ENCODE measurements at regions not wholly inside any gene's neighbourhood (a gene's known extent, or its start where the extent isn't known, plus 50 kb on each side); places are given as distances from the start of the nearest gene placed in this dataset.
"Not testable (repeated sequence)": the region's sequence is repeated elsewhere in the genome, so short reads cannot be mapped to it uniquely, and the experiment has no call there.

DNA sequence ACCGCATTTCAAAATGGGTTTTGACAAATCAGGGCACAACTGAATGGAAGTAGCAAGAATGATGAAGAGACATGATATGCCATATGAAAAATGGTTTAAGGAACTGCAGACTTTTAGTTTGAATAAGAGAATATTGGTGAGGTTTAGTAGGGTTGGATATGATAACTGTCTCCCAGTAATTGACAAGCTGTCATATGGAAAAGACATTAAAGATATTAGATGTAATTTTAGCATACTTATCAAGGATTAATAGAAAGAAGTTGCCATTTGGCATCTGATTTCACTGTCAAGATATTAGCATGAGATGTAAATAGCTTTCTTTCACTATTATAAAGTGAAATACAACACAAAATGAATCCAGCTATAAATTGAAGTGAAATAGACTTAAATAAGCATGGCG lies 169.0 kb upstream of the MPDZ start:
- DNase-seq (ENCODE audit: low spot score): no peak
- in situ Hi-C loops (cut with HindIII; ENCODE audit: low sequenced_read_pairs): no loop called here

DNA sequence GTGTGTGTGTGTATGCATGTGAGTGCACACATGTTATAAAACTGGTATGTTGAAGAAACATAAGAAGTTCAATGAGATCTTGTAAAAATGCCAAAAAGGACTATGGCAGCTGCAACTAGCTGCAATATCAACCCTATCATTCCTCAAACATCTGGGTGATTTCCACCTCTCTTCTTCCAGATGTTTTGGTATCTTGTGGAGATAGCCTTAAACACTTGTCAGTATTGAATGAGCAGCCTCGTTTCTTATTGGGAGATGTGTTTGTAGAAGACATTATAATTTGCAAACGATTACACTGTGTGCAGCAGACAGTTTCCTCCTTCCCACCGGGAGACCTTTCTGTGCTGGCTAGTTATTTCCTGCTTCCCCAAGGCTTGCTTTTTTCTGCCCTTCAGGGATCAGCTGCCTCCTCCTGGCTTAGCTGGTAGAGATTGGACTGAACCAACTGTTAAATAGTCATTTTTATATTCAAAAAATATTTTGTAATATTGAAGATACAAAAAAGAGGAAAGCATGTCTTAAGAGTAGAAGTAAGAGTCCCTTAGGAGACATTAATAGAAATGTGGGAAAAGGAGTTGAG lies 168.4 kb upstream of the MPDZ start:
- in situ Hi-C loops (cut with HindIII; ENCODE audit: low sequenced_read_pairs): no loop called here
- DNase-seq (ENCODE audit: low spot score): peak; percentile 22

GRCh38 chr9:13446938-13447842 lies 167.7 kb upstream of the MPDZ start:
- DNase-seq (ENCODE audit: low spot score): no peak
- in situ Hi-C loops (cut with HindIII; ENCODE audit: low sequenced_read_pairs): no loop called here

GRCh38 chr9:13446286-13446937 lies 166.9 kb upstream of the MPDZ start:
- DNase-seq (ENCODE audit: low spot score): no peak
- in situ Hi-C loops (cut with HindIII; ENCODE audit: low sequenced_read_pairs): no loop called here

- peak; percentile 87 for DNase-seq (ENCODE audit: low spot score)
- in situ Hi-C loops (cut with HindIII; ENCODE audit: low sequenced_read_pairs): no loop called here
Measured at GRCh38 chr9:13445103-13445500, 165.6 kb upstream of the MPDZ start.

DNA sequence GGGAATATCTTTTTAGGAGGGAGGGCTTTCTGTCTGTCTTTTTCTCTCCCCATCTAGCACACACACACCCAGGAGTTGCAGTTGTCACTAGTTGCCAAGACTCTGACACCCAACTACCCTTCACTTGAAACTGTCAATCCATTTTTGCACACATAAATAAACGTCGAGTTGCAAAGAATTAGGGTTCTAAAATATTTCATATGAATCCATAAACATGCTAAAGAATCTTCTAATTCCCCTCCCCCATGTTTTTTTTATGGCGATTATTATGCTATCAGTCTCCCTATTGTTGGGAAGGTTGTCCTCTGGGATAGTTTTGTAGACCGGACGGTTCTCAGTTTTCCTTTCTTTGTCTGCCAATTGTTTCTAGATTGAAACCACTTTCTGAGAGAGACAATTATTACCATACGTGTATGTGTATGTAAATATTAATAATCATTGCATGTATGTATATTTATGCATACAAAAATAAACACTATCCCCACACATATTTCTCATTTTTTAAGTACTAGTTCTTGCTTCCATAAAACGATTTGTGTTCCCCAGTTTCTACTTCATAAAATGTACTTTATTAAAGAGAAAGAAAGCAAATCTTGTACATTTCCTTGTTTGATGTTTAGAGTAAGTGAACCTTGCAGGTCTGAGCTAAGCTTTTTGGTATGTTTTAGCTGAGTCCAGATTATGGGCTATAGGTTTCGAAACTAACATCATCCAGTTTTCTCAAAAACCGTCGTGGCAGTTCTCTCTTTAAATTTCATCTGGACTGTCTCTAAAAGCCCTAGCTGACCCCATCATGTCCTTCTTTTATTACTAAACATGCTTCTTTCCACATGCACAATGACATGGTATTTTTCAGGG lies 165.0 kb upstream of the MPDZ start:
- in situ Hi-C loops (cut with HindIII; ENCODE audit: low sequenced_read_pairs): no loop called here
- peak; percentile 34 for DNase-seq (ENCODE audit: low spot score)

GRCh38 chr9:13443346-13444244 lies 164.1 kb upstream of the MPDZ start:
- in situ Hi-C loops (cut with HindIII; ENCODE audit: low sequenced_read_pairs): no loop called here

DNA sequence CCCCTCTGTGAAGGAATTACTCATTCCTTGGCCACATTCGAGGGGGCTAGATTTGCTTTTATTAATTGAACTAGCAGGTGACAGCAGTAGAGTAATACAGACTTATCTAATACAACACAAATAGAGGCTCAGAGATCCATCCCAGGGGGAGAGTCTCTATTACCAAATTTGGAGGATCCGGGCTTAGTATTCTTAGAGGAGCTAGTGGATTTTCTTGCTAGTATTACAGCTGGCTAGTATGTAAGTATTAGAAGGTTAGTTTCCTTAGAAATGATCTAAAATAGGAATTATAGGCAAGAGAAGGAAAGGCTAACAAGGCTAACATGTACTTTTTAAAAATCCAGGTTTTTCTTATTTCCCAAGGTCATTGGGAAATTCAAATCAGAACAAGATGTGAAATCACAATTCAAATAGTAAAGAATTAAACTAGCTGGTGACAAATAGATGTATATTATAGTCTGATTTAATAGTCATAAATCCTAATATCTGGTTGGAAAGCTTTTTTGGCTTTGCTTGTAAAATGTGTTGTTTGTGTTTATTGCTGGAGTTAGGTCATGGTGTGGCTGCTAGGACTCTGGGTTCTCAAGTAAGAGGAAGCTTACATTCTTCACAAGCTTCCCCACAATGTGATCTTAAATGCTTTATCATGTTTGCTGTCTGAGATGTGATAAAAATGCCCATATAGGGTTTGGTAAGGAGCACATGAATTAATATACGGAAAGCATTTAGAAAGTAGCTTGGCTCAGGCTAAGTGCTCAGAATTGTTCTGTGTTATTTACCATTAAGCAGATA lies 160.4 kb upstream of the MPDZ start:
- DNase-seq (ENCODE audit: low spot score): no peak
- in situ Hi-C loops (cut with HindIII; ENCODE audit: low sequenced_read_pairs): no loop called here

More at GRCh38 chr9:13443346-13444244, 164.1 kb upstream of the MPDZ start:
- DNase-seq (ENCODE audit: low spot score): peak; percentile 63

DNA sequence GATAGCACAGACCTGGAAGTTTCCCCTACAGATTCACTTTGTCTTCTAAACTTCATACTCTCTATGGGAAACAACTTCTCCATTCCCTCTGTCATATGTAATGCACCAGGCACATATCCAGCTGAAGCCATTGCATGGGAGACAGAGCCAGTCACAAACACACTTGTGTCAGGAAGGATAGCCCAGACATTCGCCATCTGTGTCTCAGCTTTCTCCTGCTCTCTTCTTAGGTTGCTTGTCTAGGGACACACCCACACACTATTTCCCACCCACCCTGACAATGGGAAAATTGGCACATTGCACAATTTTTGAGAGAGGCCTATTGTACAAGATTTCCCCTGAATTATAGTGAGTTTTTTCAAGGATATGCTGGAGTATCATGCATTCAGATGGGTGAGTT lies 158.4 kb upstream of the MPDZ start:
- in situ Hi-C loops (cut with HindIII; ENCODE audit: low sequenced_read_pairs): no loop called here
- no peak for DNase-seq (ENCODE audit: low spot score)

DNA sequence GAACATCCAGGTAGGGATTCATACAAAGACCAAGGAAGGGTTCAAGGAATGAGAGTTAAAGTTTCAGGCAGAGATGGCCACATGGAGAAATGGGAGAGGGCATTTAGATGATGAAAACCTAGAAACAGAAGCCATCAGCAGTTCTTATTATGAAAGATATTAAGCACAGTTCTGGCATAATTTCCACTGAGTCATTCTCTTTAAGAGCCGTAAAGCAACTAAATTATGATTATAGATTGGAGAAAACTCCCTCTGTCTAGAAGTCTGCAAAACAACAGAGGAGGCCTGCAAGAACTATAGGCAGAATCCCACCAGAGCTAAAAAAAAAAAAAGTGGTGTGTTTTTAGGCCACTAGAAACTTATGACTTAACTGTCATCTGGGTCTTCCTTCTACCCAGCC lies 157.1 kb upstream of the MPDZ start:
- in situ Hi-C loops (cut with HindIII; ENCODE audit: low sequenced_read_pairs): no loop called here
- no peak for DNase-seq (ENCODE audit: low spot score)

DNA sequence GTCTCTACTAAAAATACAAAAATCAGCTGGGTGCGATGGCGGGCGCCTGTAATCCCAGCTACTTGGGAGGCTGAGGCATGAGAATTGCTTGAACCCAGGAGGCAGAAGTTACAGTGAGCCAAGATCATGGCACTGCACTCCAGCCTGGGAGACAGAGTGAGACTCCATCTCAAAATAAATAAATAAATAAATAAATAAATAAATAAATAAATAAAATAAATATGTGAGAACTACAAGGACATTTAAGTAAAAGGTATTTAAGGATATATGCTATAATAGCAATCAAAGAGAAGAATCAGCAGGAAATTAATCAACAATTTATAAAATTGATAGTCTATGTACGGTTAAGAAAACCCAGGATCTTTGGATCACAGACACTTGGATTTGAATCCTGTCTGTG lies 154.0 kb upstream of the MPDZ start:
- in situ Hi-C loops (cut with HindIII; ENCODE audit: low sequenced_read_pairs); DNase-seq (ENCODE audit: low spot score): not testable (repeated sequence)

- in situ Hi-C loops (cut with HindIII; ENCODE audit: low sequenced_read_pairs): no loop called here
- DNase-seq (ENCODE audit: low spot score): no peak
Measured at GRCh38 chr9:13432904-13433303, 153.4 kb upstream of the MPDZ start.

GRCh38 chr9:13431692-13432091 lies 152.2 kb upstream of the MPDZ start:
- no peak for DNase-seq (ENCODE audit: low spot score)
- in situ Hi-C loops (cut with HindIII; ENCODE audit: low sequenced_read_pairs): no loop called here

DNA sequence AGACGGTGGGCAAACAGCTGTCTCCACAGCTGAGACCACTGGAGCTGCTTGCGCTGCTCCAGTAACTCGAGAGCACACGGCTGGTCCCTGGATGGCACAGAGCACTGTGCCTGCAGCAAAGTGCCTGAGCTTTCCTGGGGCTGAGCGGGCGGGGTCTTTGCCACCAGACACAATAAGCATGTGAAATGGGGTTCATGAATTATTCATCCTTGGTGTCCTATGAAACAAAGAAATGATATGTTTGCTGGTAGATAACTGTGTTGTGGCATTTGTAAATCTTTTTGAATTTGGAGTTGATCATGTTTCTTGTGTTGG lies 151.7 kb upstream of the MPDZ start:
- no peak for DNase-seq (ENCODE audit: low spot score)
- in situ Hi-C loops (cut with HindIII; ENCODE audit: low sequenced_read_pairs): no loop called here

GRCh38 chr9:13430368-13431221 lies 151.1 kb upstream of the MPDZ start:
- DNase-seq (ENCODE audit: low spot score): no peak
- in situ Hi-C loops (cut with HindIII; ENCODE audit: low sequenced_read_pairs): no loop called here

GRCh38 chr9:13429301-13430190 lies 150.1 kb upstream of the MPDZ start:
- DNase-seq (ENCODE audit: low spot score): peak; percentile 68
- in situ Hi-C loops (cut with HindIII; ENCODE audit: low sequenced_read_pairs): no loop called here

Data from G401 (cell line).